Endothelial cell of umbilical vein (primary cell): ENCODE measurements at regions not wholly inside any gene's neighbourhood (a gene's known extent, or its start where the extent isn't known, plus 50 kb on each side); places are given as distances from the start of the nearest gene placed in this dataset.

ENCODE experiments used
- BruUV-seq: library from RNA; stranded (reverse); fragments of 400-500 nt; replicated peaks from 2 replicates; lab custom pipeline; 2021; lab: Mats Ljungman, UMichigan
- CTCF ChIA-PET: fragments of 300-600, 350-600 bp; sonication (Branson Sonifier 250); formaldehyde crosslinking; loops from one replicate; lab custom pipeline; 2021; ENCODE audit warnings: antibody characterized with exemption, inconsistent platforms; lab: Charles Lee
- POLR2A ChIA-PET: fragments of 300-600, 350-600 bp; sonication (Branson Sonifier 250); formaldehyde crosslinking; loops from one replicate; lab custom pipeline; 2021; ENCODE audit warnings: antibody characterized with exemption, inconsistent platforms; lab: Charles Lee
- DNase-seq: peaks from one replicate; pipeline ENCODE4 v3.0.0-alpha.2; 2011; ENCODE audit warnings: low read depth, low spot score
- FAIRE-seq: peaks from 2 replicates; lab custom pipeline; 2011; peaks lifted over from hg19 to GRCh38; lab: Jason Lieb, UNC
- H2AFZ ChIP-seq: 2 replicates; pipeline ENCODE4 v1.6.0; 2012; ENCODE audit warnings: low read depth, low read length, control low read depth, inconsistent platforms
- H3K27ac ChIP-seq: 2 replicates; pipeline ENCODE4 v1.5.1; 2011; ENCODE audit warnings: low read depth, mild to moderate bottlenecking, control low read depth, low read length, moderate library complexity; ENCODE audit not compliant: insufficient read depth
- H3K27me3 ChIP-seq, 2 experiments: 2 replicates each; pipeline versions ENCODE4 v1.6.0 to v1.6.1; 2011; ENCODE audit warnings: low read length in 2 of 2, mixed read lengths in 1 of 2; ENCODE audit not compliant: control insufficient read depth in 2 of 2, insufficient read depth in 2 of 2
- H3K36me3 ChIP-seq, 2 experiments: 2 replicates in 1 of 2; 3 replicates in 1 of 2; pipeline ENCODE4 v1.5.1; 2011; ENCODE audit warnings: low read length in 2 of 2, mild to moderate bottlenecking in 1 of 2, moderate library complexity in 1 of 2; ENCODE audit not compliant: control insufficient read depth in 2 of 2, insufficient read depth in 2 of 2; ENCODE audit errors: extremely low read depth in 1 of 2
- H3K4me1 ChIP-seq: 3 replicates; pipeline ENCODE4 v1.5.1; 2011; ENCODE audit warnings: mild to moderate bottlenecking, low read length; ENCODE audit not compliant: control insufficient read depth, insufficient read depth; ENCODE audit errors: extremely low read depth
- H3K4me2 ChIP-seq: 2 replicates; pipeline ENCODE4 v1.6.1; 2011; ENCODE audit warnings: low read length, control low read depth, mixed read lengths; ENCODE audit not compliant: insufficient read depth
- H3K4me3 ChIP-seq, 3 experiments: fragments of 200-600 bp in 1 of 3; sonication (generic), shearing (Covaris generic) in 1 of 3; replicated peaks in 1 of 3; 2 replicates each; pipeline ENCODE4 v1.5.1; 2011 to 2016; ENCODE audit warnings: control low read depth in 3 of 3, low read length in 3 of 3, mild to moderate bottlenecking in 2 of 3, inconsistent platforms in 1 of 3, low read depth in 1 of 3, moderate library complexity in 1 of 3; ENCODE audit not compliant: insufficient read depth in 1 of 3
- H3K79me2 ChIP-seq: 2 replicates; pipeline ENCODE4 v1.6.0; 2012; ENCODE audit warnings: low read length, inconsistent platforms; ENCODE audit not compliant: control insufficient read depth, insufficient read depth
- H3K9ac ChIP-seq: replicated peaks from 2 replicates; pipeline ENCODE3; 2011; ENCODE audit warnings: low read length, control low read depth; ENCODE audit not compliant: insufficient read depth; ENCODE audit errors: extremely low read depth
- H3K9me1 ChIP-seq: replicated peaks from 3 replicates; pipeline ENCODE4 v1.6.0; 2011; ENCODE audit warnings: mild to moderate bottlenecking, low read length; ENCODE audit not compliant: control insufficient read depth, insufficient read depth; ENCODE audit errors: extremely low read depth
- H3K9me3 ChIP-seq: replicated peaks from 2 replicates; pipeline ENCODE4 v1.5.1; 2012; ENCODE audit warnings: low read length, inconsistent platforms; ENCODE audit not compliant: control insufficient read depth, insufficient read depth
- H4K20me1 ChIP-seq: replicated peaks from 2 replicates; pipeline ENCODE3; 2011; ENCODE audit warnings: mild to moderate bottlenecking, low read length; ENCODE audit not compliant: control insufficient read depth, insufficient read depth; ENCODE audit errors: extremely low read depth
- EZH2 ChIP-seq: IDR thresholded peaks from 2 replicates; pipeline ENCODE4 v1.6.1; 2012; ENCODE audit warnings: borderline replicate concordance, low read depth, mild to moderate bottlenecking, moderate library complexity, low read length, inconsistent platforms; ENCODE audit not compliant: severe bottlenecking
- FOS ChIP-seq: IDR thresholded peaks from 2 replicates; pipeline ENCODE4 v1.6.1; 2011; ENCODE audit warnings: mild to moderate bottlenecking, low read length, moderate library complexity, borderline replicate concordance; ENCODE audit not compliant: insufficient read depth
- GATA2 ChIP-seq: IDR thresholded peaks from 2 replicates; pipeline ENCODE4 v1.7.0; 2011; ENCODE audit warnings: low read depth, mild to moderate bottlenecking, moderate library complexity, mixed read lengths, low read length; ENCODE audit not compliant: insufficient read length, insufficient read depth
- JUN ChIP-seq: IDR thresholded peaks from 2 replicates; pipeline ENCODE4 v1.6.1; 2011; ENCODE audit warnings: borderline replicate concordance, low read depth; ENCODE audit not compliant: insufficient read length, insufficient read depth
- MYC ChIP-seq: IDR thresholded peaks from one replicate; pipeline ENCODE4 v1.6.1; 2011; ENCODE audit warnings: mild to moderate bottlenecking, low read depth, low read length
- POLR2A ChIP-seq: IDR thresholded peaks from 2 replicates; pipeline ENCODE4 v1.6.1; 2012; ENCODE audit warnings: low read depth, mild to moderate bottlenecking, control low read depth, low read length
- POLR2AphosphoS5 ChIP-seq: IDR thresholded peaks from 2 replicates; pipeline ENCODE4 v1.6.1; 2012; ENCODE audit warnings: low read depth, mild to moderate bottlenecking, control low read depth, low read length, moderate library complexity; ENCODE audit not compliant: insufficient read depth
- dilution Hi-C: fragments of 300-500 bp; cut with MboI; formaldehyde crosslinking; loops from one replicate; pipeline ENCODE4 v1.15.0; 2019; ENCODE audit warnings: low sequenced_read_pairs; ENCODE audit not compliant: extremely low pct_ligation_motif_present
- intact Hi-C: fragments of 100-400 bp; cut with micrococcal nuclease; formaldehyde crosslinking; loops from one replicate; pipeline ENCODE4 v1.10.0; 2022
- TF ChIP-seq, protein P1 (sequence below): IDR thresholded peaks from 2 replicates; pipeline ENCODE4 v1.6.1; 2011; ENCODE audit not compliant: insufficient read depth, insufficient read length
- TF ChIP-seq, protein P2 (sequence below), 2 donors: IDR thresholded peaks; 1 replicate in 1 of 2; 2 replicates in 1 of 2; pipeline ENCODE4 v1.5.1; 2011; ENCODE audit warnings: low read length in 2 of 2, mild to moderate bottlenecking in 2 of 2, moderate library complexity in 2 of 2, control low read depth in 1 of 2, inconsistent platforms in 1 of 2, low read depth in 1 of 2; ENCODE audit not compliant: insufficient read depth in 1 of 2; ENCODE audit errors: extremely low read depth in 1 of 2

DNA sequence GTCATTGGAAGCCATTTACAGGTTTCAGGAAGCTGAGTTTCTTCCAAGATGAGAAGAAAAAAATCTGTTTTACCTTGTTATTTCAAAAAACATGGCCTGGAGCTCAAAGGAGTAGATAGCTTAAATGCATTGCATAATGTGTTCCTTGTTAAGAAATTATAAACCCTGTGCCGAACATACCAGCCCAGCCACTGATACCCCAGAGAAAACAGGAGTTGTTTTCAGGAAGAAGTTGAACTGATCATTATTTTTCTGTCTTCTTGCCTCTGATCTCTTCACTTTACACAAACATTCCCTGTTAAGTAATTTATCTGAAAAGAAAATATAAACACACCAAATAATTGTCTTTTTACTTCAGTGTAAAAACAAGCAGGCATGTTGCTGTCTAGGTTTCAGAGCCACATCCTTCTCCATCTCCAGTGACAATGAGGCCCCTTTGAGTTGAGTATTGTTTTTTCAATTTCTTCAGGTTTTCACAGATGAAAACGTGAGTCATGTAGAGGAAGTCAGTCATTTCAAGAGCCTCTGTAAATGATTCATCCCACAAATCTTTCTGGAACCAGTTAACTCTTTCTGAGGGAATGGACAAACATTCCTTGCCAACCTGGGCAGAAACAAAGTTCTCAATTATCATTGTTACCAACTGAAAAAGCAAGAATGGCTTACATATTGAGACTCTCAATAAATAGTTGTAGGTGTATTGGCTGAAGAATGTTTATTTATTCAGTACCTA is 244.2 kb downstream of the IPMK start:
- Histone ChIP-seq H3K4me1 (peaks cover 7% of the 10 kb centered on the region), H3K27me3 (no peaks in the 10 kb centered on the region), H3K9me3 (no peaks in the 10 kb centered on the region), H3K4me2 (peak overlapping the region; percentile 58), H3K9me1 (no peaks in the 10 kb centered on the region), H3K27ac (peak overlapping the region; percentile 55), H4K20me1 (no peaks in the 10 kb centered on the region), H3K4me3 (no peak overlapping the region), H3K9ac (no peak overlapping the region), H3K79me2 (no peaks in the 10 kb centered on the region), H3K36me3 (no peaks in the 10 kb centered on the region), H2AFZ (no peak overlapping the region)
- POLR2A ChIA-PET, result no interaction called here
- TF ChIP-seq FOS (peak; percentile 90), GATA2 (no peak), POLR2AphosphoS5 (peak; percentile 16), EZH2 (no peak), MYC (no peak), JUN (peak; percentile 66), POLR2A (no peak)
- TF ChIP-seq, protein P1, sequence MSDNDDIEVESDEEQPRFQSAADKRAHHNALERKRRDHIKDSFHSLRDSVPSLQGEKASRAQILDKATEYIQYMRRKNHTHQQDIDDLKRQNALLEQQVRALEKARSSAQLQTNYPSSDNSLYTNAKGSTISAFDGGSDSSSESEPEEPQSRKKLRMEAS, result no peak
- TF ChIP-seq, protein P2, sequence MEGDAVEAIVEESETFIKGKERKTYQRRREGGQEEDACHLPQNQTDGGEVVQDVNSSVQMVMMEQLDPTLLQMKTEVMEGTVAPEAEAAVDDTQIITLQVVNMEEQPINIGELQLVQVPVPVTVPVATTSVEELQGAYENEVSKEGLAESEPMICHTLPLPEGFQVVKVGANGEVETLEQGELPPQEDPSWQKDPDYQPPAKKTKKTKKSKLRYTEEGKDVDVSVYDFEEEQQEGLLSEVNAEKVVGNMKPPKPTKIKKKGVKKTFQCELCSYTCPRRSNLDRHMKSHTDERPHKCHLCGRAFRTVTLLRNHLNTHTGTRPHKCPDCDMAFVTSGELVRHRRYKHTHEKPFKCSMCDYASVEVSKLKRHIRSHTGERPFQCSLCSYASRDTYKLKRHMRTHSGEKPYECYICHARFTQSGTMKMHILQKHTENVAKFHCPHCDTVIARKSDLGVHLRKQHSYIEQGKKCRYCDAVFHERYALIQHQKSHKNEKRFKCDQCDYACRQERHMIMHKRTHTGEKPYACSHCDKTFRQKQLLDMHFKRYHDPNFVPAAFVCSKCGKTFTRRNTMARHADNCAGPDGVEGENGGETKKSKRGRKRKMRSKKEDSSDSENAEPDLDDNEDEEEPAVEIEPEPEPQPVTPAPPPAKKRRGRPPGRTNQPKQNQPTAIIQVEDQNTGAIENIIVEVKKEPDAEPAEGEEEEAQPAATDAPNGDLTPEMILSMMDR (IDR thresholded peaks at IDR 0.05; ENCODE audit: extremely low read depth in 1 of 2, insufficient read depth in 1 of 2, low read depth in 1 of 2, low read length in 2 of 2), result no peak
- TSS peak; percentile 70 for BruUV-seq
- peak; percentile 52 for DNase-seq
- dilution Hi-C loops, result no loop called here
- intact Hi-C loops, result no loop called here
- FAIRE-seq, result peak; percentile 70
- CTCF ChIA-PET, result no interaction called here
